HG02938 (cell line): ENCODE measurements at regions not wholly inside any gene's neighbourhood (a gene's known extent, or its start where the extent isn't known, plus 50 kb on each side); places are given as distances from the start of the nearest gene placed in this dataset.

Source experiments
- ATAC-seq: cut with Tn5 transposase; IDR thresholded peaks from one replicate; pipeline ENCODE4 v1.9.1; 2021; ENCODE audit warnings: mild to moderate bottlenecking, moderate library complexity; ENCODE audit not compliant: unreplicated experiment

DNA sequence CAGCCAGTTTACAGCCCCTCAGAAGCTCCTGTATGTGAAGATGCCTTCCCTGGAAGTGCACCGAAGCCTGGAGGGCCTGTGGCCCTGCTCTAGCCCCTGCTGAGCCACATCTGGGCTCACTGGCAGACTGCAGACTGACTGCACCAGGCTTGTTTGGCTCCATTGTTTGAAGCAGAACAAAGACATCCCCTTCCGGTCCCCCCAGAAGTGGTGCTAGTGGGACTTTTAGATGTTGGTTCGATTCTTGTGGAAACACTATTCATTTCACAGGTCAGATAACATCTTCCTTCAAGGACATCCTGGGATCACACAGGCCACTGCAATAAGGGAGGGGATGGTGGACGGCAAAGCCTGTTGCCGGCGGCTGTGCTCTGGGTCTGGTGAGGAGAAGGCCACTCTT, 57.8 kb upstream of the CBLN2 start:
- ATAC-seq = no peak

DNA sequence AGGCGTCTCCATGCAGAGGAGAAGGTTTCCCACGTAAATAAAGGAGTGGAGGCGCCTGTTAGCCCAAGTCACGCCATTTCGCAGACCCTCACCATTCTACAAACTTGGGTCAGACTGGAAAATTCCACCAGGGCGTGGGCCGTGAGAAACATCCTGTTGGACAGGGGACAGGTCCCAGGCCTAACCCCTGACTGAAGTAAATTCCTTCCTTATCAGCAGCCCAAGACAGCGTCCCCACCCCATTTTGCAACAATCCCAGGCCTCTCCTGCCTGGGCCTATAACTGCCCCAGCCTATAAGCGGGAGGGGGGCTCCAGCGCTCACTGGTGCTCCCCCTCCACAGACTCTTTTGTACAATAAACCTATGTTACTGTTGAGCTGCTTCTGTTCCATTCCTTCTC, 57.3 kb upstream of the CBLN2 start:
- ATAC-seq = no peak
